HPDE6-E6E7 (cell line): ENCODE measurements at regions not wholly inside any gene's neighbourhood (a gene's known extent, or its start where the extent isn't known, plus 50 kb on each side); places are given as distances from the start of the nearest gene placed in this dataset.

Experiments
- DNase-seq: peaks from one replicate; pipeline ENCODE4 v3.0.0; 2011; ENCODE audit warnings: missing footprints; ENCODE audit errors: extremely low spot score

DNA sequence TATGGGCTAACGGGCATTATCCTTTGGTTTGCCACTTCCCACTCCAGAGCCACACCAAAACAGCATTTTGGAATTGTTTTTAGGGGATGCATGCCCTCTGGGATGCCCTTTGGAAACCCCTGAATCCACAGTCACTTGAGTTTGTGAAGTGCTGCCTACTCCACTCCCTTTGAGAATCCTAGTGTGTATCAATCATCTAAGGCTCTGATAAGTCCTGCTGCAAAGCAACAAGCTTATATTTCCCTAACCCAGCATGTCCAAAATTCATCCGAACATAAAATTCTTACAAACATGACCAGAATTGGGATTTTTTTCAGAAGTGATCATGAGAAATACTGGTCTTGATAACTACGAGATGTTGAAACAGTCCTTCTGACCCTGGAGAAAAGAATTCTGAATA lies 387.9 kb downstream of the MN1 start:
- no peak for DNase-seq

DNA sequence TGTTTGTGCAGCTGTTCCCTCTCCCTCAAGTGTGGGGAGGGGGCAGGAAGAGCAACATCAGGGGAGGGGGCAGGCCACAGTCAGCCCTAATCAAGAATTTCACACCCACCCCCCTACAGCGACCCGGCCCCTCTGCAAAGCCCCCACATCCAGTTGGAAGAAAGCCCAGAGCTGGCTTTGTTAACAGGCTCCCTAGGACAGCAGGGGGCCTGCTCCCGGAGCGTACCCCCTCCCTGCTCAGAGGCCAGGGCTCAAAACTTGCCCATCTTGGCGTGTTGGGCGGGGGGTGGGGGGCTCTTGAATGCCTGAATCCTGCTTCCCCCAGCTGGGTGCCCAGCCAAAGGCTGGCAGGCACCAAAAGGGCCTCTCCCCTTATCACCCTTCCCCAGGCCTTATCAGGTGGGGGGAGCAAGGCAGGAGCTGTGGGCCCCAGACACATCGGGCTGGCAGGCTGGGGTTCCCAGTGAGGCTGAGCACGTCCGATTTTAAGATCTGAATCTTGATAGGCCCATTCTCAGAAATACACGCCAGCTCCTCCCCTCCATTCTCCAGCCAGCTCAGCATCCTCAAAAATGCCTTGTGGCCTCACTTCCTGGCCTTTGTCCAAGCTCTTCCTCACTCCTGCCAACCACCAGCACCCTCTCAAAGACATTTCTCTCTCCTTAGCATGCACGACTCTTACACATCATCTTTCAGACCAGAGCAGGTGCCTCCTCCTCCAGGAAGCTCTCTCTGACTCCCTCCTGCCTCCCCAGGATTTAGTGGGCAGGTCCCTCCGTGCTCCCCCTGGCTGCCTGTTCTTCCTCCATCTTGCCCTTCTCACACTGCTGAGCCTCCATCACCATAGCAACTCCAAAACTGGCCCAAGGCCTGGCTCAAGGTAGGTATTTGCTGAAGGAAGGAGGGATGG lies 384.8 kb downstream of the MN1 start:
- no peak for DNase-seq

DNA sequence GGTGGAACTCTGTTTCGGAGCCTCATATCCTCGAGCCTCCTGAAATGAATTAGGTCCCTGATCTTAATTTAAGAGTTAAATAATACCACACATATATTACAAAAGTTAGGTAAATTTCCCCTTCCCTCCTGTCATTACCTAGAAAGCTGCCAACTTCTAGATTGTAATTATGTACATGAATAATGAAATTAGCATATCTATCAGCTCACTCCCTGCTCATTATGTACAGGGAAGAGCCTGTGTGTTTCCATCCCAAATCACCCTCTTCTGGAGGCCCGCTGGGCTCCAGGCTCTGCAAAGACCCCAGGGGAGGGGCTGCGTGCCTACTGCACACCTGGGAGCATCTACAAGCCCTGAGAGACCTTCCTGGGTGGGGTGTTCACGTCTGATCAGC lies 384.1 kb downstream of the MN1 start:
- no peak for DNase-seq

GRCh38 chr22:27418261-27418660 lies 383.3 kb downstream of the MN1 start:
- no peak for DNase-seq

- no peak for DNase-seq
Measured at GRCh38 chr22:27419473-27419872, 382.1 kb downstream of the MN1 start.

DNA sequence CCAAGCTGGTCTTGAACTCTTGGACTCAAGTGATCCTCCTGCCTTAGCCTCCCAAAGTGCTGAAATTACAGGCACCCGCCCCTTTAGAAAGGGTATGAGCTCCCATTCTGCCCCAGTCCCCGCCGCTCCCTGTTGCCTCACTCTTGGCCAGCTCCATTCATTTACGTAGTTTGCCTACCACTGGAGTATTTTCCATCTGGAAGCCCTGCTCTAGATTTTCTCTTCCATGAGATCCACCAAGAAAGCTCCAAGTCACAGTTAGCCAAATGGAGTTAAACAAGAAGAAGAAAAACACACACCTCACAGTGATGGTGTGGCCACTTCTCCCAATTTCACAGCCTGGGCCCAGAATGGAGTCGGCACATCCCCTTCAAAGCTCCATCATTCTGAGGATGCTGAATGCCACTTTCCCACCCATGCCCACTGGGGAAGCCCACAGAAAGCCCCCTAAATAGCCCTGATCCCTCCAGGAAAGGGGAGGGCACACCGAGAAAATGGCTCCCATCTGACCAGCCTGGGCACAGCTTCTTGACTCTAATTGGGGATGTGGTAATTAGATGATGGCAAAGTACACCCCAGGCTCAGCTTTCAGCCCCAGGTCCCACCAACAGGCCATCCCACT lies 381.2 kb downstream of the MN1 start:
- DNase-seq: no peak

DNA sequence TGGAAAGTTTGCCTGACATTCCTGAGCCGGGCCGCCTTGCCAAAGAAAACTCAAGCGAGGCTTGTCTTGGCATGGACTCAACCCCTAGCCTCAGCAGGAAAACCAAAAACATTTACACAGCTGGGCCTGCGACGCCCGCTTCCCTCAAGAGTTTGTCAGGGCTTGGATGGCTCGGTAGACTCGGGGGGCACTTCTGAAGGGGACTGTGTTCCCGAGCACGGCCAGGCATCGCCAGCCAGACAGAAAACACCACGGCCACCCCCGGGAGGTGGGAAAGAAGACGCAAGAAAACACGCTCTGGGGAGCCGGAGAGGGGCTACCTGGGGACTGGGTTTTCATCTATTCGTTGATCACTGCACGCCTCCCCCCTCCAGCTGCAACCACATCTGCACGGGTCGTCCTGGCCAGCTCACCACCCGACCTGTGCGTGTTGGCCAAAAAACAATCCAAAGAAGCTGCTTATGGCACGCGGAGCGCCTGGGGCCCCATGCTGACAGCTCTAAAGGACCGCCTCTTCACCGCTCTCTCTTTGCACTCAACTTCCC lies 380.7 kb downstream of the MN1 start:
- DNase-seq: no peak

DNA sequence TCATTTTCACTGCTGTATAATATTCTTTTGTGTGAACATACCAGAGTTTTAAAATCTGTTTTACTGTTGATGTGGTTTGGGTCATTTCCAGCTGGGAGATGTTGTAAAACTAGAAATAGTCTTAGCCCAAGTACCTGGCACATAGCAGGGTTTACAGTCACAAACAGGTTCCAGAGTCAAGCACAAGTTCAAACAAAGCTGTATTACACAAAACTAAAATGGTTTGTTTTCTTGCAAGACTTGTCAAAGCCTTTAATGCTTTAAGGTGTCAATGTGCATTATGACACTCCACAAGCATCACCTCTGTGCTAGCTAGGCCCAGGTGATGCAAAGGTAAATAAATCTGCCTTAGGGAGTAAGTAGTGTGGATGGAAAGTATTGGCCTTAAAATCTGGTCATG lies 379.1 kb downstream of the MN1 start:
- no peak for DNase-seq

DNA sequence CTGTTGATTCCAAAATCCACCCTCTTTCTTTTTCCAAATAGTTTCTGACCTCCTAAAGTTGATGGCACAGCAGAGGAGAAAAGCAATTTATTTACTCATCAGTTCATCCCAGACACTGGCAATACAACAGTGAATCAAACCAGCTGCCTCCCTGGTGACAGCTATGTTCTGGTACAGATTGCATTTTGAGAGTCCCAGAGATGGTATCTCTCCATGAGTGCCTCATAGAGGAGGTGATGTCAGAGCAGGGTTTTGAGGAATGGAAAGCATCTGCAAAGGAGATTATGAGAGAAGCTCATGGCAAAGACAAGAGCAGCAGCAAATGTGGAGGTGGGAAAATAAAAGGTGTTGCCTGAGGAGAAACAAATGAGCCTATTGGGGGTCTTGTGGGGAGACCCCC lies 377.2 kb downstream of the MN1 start:
- DNase-seq: no peak

DNA sequence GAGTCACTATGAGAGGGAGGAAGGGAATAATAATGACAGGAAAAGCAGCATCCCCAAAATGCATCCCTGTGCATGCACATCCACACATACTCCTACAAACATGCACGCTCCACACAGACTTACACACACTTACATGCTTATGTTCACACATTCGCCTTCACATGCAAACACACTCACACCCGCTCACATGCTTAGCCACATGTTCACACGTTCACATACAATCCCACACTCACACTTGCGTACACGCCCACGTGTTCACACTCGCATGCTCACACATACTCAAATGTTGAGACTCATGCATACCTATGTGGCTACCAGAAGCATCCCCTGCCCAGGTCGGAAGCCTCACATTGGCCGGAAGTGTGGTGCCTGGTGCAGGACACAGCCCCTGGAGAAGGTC lies 372.1 kb downstream of the MN1 start:
- DNase-seq: no peak

DNA sequence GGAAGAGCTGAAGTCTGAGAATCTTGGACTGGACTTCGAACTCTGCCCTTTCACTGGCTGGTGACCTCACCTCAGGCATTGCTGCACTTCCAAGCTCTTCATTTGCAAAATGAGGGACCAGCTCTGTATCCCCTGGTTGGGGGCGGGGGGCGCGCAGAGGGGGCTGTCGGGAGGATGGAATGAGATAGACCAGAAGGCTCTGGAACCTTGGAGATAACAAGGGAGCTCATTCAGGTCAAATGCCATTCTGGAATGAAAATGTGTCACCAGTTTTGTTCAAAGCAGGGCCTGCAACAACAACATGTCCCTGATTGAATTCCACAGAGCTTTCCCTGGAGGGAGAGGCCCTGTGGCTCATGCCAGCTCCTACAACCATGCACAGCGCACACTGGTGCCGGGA lies 370.5 kb downstream of the MN1 start:
- no peak for DNase-seq

GRCh38 chr22:27431896-27432295 lies 369.7 kb downstream of the MN1 start:
- no peak for DNase-seq

- no peak for DNase-seq
Measured at GRCh38 chr22:27433099-27433498, 368.5 kb downstream of the MN1 start.

DNA sequence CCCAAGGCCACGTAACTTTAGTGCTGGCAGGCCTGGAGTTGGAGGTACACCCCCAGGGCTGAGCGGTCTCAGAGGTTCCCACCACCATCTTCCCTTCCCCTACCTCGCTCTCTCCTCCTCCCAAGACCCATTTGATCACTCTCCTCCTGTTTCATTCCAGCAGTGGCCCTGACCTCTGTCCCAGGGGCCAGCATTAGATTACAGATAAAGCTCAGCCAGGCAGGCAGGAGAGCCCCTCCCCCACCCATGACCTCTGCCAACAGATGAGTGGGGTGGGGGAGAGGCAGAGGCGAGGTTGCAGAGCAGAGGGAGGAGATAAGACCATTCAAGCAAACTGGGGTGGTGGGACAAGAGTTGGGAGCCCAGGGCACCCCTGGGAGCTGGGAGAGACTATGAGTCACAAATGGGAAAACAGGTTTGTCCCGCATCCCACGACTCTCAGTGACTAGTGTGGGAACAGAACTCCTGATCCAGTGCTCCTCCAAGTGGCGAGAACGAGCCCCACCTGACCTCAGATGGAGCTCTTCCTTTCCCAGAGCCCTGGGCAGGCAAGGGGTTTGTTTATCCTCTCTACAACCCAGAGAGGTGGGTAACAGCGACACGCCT lies 367.9 kb downstream of the MN1 start:
- no peak for DNase-seq

DNA sequence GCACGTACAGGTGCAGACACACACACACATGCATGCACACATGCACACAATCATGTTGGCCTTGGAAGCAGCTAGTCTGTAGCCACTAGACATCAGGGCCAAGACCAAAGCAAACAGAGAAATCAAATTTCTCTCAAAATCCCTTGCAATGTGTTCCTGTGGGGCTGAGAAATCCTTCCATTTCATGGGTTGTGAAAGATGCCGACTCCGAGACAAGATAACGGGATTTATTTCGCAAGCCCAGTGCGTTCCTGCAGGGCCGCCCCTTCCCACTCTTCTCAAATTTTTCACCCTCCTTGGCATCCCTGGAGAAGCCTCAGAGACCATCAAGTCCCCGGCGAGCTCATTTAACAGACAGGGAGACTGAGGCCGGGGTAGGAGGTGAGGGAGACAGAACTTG lies 366.7 kb downstream of the MN1 start:
- no peak for DNase-seq

- DNase-seq: no peak
Measured at GRCh38 chr22:27435844-27436576, 365.5 kb downstream of the MN1 start.

DNA sequence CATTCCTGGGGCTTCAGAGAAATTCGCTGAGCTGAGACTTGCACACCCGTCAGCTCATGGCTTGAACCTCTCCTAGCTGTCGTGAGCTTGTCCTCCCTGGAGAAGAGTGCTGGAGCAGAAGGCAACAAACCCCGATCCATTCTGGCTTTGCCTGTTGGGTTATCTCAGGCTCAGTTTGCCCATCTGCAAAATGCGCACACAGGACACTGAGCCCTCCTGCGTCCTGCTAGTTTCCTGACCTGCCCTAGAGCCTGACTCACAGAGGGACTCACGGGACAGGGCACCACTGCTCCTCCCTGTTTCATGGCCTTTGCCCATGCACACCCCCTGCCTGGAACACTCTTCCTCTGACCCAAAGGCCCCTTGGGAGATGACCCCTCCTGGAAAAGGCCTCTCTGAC lies 365.0 kb downstream of the MN1 start:
- no peak for DNase-seq

DNA sequence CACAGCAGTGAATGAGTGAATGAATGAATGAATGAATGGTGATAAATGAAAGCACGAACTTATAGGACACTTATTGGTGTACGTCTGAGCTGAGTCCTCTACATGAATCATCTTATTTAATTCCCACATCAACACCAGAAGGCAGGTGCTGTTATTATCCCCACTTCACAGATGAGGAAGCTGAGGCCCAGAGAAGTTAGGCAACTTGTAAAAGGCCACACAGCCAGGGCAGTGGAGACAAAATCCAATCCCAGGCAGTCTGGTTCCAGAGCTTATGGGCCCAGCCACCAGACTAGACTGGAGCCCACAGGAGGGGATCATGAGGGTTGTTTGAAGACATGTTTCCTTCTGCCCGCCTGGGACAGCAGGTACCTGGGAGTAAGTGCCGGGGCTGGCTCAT lies 364.0 kb downstream of the MN1 start:
- no peak for DNase-seq

DNA sequence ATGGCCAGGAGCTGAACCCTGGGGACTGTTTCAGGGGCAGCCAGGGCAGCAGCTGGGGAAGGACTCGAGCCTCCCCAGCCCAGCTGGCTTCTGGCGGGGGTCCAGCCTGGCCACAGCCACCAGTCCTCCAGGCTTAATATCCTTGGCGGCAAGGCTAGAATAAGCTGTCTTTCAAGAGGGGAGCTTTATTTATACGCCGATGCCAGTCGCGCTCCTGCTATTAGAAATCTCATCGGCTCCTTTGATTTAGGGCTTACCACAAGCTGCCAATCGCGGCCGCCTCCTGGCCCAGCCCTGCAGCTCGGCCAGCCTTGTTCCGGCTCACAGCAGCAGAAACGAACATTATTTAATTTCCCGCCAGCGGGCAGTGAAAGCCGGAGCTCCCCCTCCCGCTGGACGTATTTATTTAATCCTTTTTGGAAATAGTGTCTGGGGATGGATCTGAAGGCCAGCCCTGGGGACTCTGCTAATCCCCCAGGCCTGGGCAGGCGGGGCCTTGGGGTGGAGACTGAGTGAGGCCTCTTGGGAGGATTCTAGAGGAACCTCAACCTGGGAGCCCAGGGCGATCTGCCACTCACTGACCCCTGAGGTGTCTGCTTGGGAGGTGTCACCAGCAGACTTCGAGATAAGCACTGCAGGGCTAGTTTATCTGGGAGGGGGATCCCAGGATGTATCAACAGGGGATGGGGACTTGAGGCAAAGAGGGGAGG lies 363.1 kb downstream of the MN1 start:
- no peak for DNase-seq

- no peak for DNase-seq
Measured at GRCh38 chr22:27439131-27439530, 362.4 kb downstream of the MN1 start.

DNA sequence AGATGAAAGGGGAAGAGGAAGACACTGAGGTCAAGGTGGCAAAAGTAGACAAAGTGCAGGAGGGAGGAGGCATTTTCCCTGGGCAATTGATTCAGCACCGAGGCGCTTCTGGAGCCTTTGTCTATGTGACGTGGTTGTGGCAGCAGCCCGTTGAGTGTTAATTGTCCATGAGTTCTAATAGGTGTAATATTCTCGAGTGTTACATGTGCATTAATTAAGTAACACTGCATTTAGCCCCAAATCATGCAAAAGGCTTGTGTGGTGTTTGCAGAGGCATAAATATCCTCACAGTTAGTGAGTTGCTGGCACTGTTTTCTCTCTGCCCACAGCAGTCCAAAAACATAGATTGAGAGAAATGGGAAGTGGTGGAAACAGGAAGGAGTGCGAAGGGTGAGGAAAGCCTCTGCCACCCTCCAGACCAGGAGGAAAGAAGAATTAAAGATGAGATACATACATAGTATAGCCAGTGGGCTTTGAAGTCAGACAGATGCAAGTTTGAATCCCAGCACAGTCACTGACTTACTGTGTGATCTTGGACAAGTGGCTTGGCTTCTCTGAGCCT lies 361.2 kb downstream of the MN1 start:
- DNase-seq: no peak
